ENCODE measurements at regions not wholly inside any gene's neighbourhood (a gene's known extent, or its start where the extent isn't known, plus 50 kb on each side); places are given as distances from the start of the nearest gene placed in this dataset.

GRCh38 chr12:100733817-100734593 is 60.6 kb upstream of the ANO4 start:
- TF ChIP-seq REST (IDR thresholded peaks at IDR 0.05; ENCODE audit: low read depth) (no peak), NFIC (IDR thresholded peaks at IDR 0.05) (no peak), RAD21 (IDR thresholded peaks at IDR 0.05; ENCODE audit: low read depth) (peak; percentile 44), CEBPB (IDR thresholded peaks at IDR 0.05) (no peak)

GRCh38 chr12:100737168-100737567 is 57.4 kb upstream of the ANO4 start:
- no peak for TF ChIP-seq USF1 (IDR thresholded peaks at IDR 0.05)
- no peak for TF ChIP-seq FOXM1 (IDR thresholded peaks at IDR 0.05; ENCODE audit: borderline replicate concordance, low read depth)
- no peak for TF ChIP-seq EGR1 (IDR thresholded peaks at IDR 0.05)
- no peak for TF ChIP-seq EP300 (IDR thresholded peaks at IDR 0.05; ENCODE audit: borderline replicate concordance)
- no peak for TF ChIP-seq TCF12 (IDR thresholded peaks at IDR 0.05; ENCODE audit: low read depth)
- TF ChIP-seq CREB1 (IDR thresholded peaks at IDR 0.05; ENCODE audit: low read depth): no peak
- no peak for TF ChIP-seq NFIC (IDR thresholded peaks at IDR 0.05)
- TF ChIP-seq TEAD4 (IDR thresholded peaks at IDR 0.05): no peak
- no peak for TF ChIP-seq MAX (IDR thresholded peaks at IDR 0.05)

- TF ChIP-seq NFIC (IDR thresholded peaks at IDR 0.05): no peak
Observed at GRCh38 chr12:100738086-100738485, 56.5 kb upstream of the ANO4 start.

- TF ChIP-seq RAD21 (IDR thresholded peaks at IDR 0.05; ENCODE audit: low read depth) (peak; percentile 58), USF1 (IDR thresholded peaks at IDR 0.05) (no peak), ZBTB7A (IDR thresholded peaks at IDR 0.05; ENCODE audit: low read depth) (no peak)
Observed at GRCh38 chr12:100741084-100741711, 53.4 kb upstream of the ANO4 start.

- no peak for TF ChIP-seq EGR1 (IDR thresholded peaks at IDR 0.05)
- TF ChIP-seq EP300 (IDR thresholded peaks at IDR 0.05; ENCODE audit: borderline replicate concordance): no peak
- no peak for TF ChIP-seq FOXM1 (IDR thresholded peaks at IDR 0.05; ENCODE audit: borderline replicate concordance, low read depth)
- no peak for TF ChIP-seq TAF1 (IDR thresholded peaks at IDR 0.05; ENCODE audit: low read depth)
- no peak for TF ChIP-seq ZBTB7A (IDR thresholded peaks at IDR 0.05; ENCODE audit: low read depth)
- no peak for TF ChIP-seq YY1 (IDR thresholded peaks at IDR 0.05; ENCODE audit: low read depth)
- no peak for TF ChIP-seq MAX (IDR thresholded peaks at IDR 0.05)
Observed at GRCh38 chr12:100743060-100743459, 51.5 kb upstream of the ANO4 start.
